Astrocyte (in vitro differentiated cells and primary cell): ENCODE measurements at regions not wholly inside any gene's neighbourhood (a gene's known extent, or its start where the extent isn't known, plus 50 kb on each side); places are given as distances from the start of the nearest gene placed in this dataset.

ENCODE experiments used
- EZH2 ChIP-seq: IDR thresholded peaks from 2 replicates; pipeline ENCODE4 v1.6.1; 2012; ENCODE audit warnings: mild to moderate bottlenecking, low read length, inconsistent platforms; ENCODE audit not compliant: insufficient read depth
- TF ChIP-seq, protein P1 (sequence below): IDR thresholded peaks from 2 replicates; pipeline ENCODE4 v1.5.1; 2011; ENCODE audit warnings: low read depth, mild to moderate bottlenecking, inconsistent platforms, low read length, moderate library complexity; ENCODE audit not compliant: insufficient read depth

DNA sequence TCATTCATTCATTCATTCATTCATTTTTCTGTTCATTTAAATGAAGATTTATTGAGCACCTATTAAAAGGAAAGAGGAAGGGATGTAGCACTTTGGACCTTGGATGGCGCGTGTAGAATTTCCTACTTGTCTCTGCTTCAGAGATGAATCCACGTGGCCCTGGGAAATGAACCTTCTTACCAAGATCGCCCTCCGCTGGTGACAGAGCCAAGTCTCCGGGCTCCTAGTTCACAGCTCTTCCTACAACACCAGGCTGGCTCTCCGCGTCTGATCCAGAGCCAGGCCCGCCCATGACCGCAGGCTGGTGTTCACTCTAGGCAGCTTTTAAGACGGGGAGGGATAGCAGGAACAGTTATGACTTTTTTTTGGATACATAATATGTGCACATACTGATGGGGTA, 70.9 kb upstream of the PIWIL1 start:
- TF ChIP-seq, protein P1, sequence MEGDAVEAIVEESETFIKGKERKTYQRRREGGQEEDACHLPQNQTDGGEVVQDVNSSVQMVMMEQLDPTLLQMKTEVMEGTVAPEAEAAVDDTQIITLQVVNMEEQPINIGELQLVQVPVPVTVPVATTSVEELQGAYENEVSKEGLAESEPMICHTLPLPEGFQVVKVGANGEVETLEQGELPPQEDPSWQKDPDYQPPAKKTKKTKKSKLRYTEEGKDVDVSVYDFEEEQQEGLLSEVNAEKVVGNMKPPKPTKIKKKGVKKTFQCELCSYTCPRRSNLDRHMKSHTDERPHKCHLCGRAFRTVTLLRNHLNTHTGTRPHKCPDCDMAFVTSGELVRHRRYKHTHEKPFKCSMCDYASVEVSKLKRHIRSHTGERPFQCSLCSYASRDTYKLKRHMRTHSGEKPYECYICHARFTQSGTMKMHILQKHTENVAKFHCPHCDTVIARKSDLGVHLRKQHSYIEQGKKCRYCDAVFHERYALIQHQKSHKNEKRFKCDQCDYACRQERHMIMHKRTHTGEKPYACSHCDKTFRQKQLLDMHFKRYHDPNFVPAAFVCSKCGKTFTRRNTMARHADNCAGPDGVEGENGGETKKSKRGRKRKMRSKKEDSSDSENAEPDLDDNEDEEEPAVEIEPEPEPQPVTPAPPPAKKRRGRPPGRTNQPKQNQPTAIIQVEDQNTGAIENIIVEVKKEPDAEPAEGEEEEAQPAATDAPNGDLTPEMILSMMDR: no peak
- TF ChIP-seq EZH2: no peak
